HEK293 (cell line): ENCODE measurements at regions not wholly inside any gene's neighbourhood (a gene's known extent, or its start where the extent isn't known, plus 50 kb on each side); places are given as distances from the start of the nearest gene placed in this dataset.
A peak's percentile ranks its signal among the peaks of the same experiment; 100 is the strongest.

Source experiments
- CTCF ChIA-PET: fragments of 350-600 bp; formaldehyde crosslinking; extraction: SDS; loops from one replicate; lab custom pipeline; 2021; ENCODE audit warnings: antibody characterized with exemption; lab: Yijun Ruan, JAX
- POLR2A ChIA-PET: fragments of 300-600 bp; formaldehyde crosslinking; extraction: SDS; loops from one replicate; lab custom pipeline; 2020; ENCODE audit warnings: antibody characterized with exemption, inconsistent platforms; lab: Yijun Ruan, JAX
- H3K27ac ChIP-seq: fragments of 200-500 bp; sonication (Bioruptor generic); 2 replicates; pipeline ENCODE4 v1.5.1; 2014; ENCODE audit warnings: low read depth, low read length, control low read depth, inconsistent platforms; ENCODE audit errors: extremely low read depth
- H3K36me3 ChIP-seq, 2 experiments: fragments of 200-500 bp in 1 of 2; sonication (Bioruptor generic) in 1 of 2; 1 replicate in 1 of 2; 2 replicates in 1 of 2; pipeline ENCODE4 v1.5.1; 2014 to 2017; ENCODE audit warnings: inconsistent platforms in 2 of 2, low read length in 2 of 2; ENCODE audit not compliant: control insufficient read depth in 2 of 2, insufficient read depth in 1 of 2
- H3K4me1 ChIP-seq: fragments of 200-500 bp; sonication (Bioruptor generic); 2 replicates; pipeline ENCODE4 v1.5.1; 2014; ENCODE audit warnings: mild to moderate bottlenecking, low read length, inconsistent platforms; ENCODE audit not compliant: control insufficient read depth, insufficient read depth
- H3K4me3 ChIP-seq: 2 replicates; pipeline ENCODE4 v1.5.1; 2011; ENCODE audit warnings: low read depth, mild to moderate bottlenecking, control low read depth, low read length, moderate library complexity
- H3K9me3 ChIP-seq: fragments of 200-500 bp; sonication (Bioruptor generic); 2 replicates; pipeline ENCODE4 v1.5.1; 2014; ENCODE audit warnings: low read depth, low read length, inconsistent platforms; ENCODE audit not compliant: control insufficient read depth, insufficient read depth
- GFI1B ChIP-seq: fragments of 450-650 bp; formaldehyde crosslinking; IDR thresholded peaks from 2 replicates; pipeline ENCODE4 v1.5.1; 2016; ENCODE audit warnings: missing biosample characterization, missing genetic modification characterization
- PRDM6 ChIP-seq: fragments of 450-650 bp; formaldehyde crosslinking; IDR thresholded peaks from 2 replicates; pipeline ENCODE4 v1.5.1; 2017; ENCODE audit warnings: missing biosample characterization, missing genetic modification characterization
- RBAK ChIP-seq: fragments of 450-650 bp; formaldehyde crosslinking; IDR thresholded peaks from 2 replicates; pipeline ENCODE4 v1.5.1; 2016; ENCODE audit warnings: missing biosample characterization, missing genetic modification characterization
- REPIN1 ChIP-seq: fragments of 450-650 bp; formaldehyde crosslinking; IDR thresholded peaks from 2 replicates; pipeline ENCODE4 v1.5.1; 2017; ENCODE audit warnings: missing biosample characterization, missing genetic modification characterization, low read depth
- ZFP3 ChIP-seq: fragments of 450-650 bp; formaldehyde crosslinking; IDR thresholded peaks from 2 replicates; pipeline ENCODE4 v1.5.1; 2016; ENCODE audit warnings: low read depth, missing biosample characterization, missing genetic modification characterization
- ZIC2 ChIP-seq: fragments of 450-650 bp; formaldehyde crosslinking; IDR thresholded peaks from 2 replicates; pipeline ENCODE4 v1.5.1; 2016; ENCODE audit warnings: missing biosample characterization, missing genetic modification characterization
- ZNF121 ChIP-seq: fragments of 450-650 bp; formaldehyde crosslinking; IDR thresholded peaks from 2 replicates; pipeline ENCODE4 v1.5.1; 2016; ENCODE audit warnings: missing biosample characterization, missing genetic modification characterization
- ZNF132 ChIP-seq: fragments of 450-650 bp; formaldehyde crosslinking; IDR thresholded peaks from 2 replicates; pipeline ENCODE4 v1.5.1; 2017; ENCODE audit warnings: missing biosample characterization, missing genetic modification characterization, borderline replicate concordance
- ZNF157 ChIP-seq: fragments of 450-650 bp; formaldehyde crosslinking; IDR thresholded peaks from 2 replicates; pipeline ENCODE4 v1.5.1; 2016; ENCODE audit warnings: missing biosample characterization, missing genetic modification characterization
- ZNF169 ChIP-seq: fragments of 450-650 bp; formaldehyde crosslinking; IDR thresholded peaks from 2 replicates; pipeline ENCODE4 v1.5.1; 2016; ENCODE audit warnings: missing biosample characterization, missing genetic modification characterization
- ZNF2 ChIP-seq: fragments of 450-650 bp; formaldehyde crosslinking; IDR thresholded peaks from 2 replicates; pipeline ENCODE4 v1.5.1; 2016; ENCODE audit warnings: missing biosample characterization, missing genetic modification characterization
- ZNF274 ChIP-seq, 2 experiments: fragments of 200-500 bp in 1 of 2; fragments of 450-650 bp in 1 of 2; sonication (Bioruptor generic) in 1 of 2; formaldehyde crosslinking in 1 of 2; IDR thresholded peaks; 2 replicates each; pipeline versions ENCODE4 v1.5.1 to v1.6.1; 2014 to 2016; ENCODE audit warnings: borderline replicate concordance in 1 of 2, inconsistent platforms in 1 of 2, low read length in 1 of 2, missing biosample characterization in 1 of 2, missing genetic modification characterization in 1 of 2
- ZNF302 ChIP-seq: fragments of 450-650 bp; formaldehyde crosslinking; IDR thresholded peaks from 2 replicates; pipeline ENCODE4 v1.5.1; 2016; ENCODE audit warnings: missing biosample characterization, missing genetic modification characterization, low read depth
- ZNF473 ChIP-seq: fragments of 450-650 bp; formaldehyde crosslinking; IDR thresholded peaks from 2 replicates; pipeline ENCODE4 v1.5.1; 2017; ENCODE audit warnings: missing biosample characterization, missing genetic modification characterization
- ZNF48 ChIP-seq: fragments of 450-650 bp; formaldehyde crosslinking; IDR thresholded peaks from 2 replicates; pipeline ENCODE4 v1.5.1; 2016; ENCODE audit warnings: missing biosample characterization, missing genetic modification characterization
- ZNF510 ChIP-seq: fragments of 450-650 bp; formaldehyde crosslinking; IDR thresholded peaks from 2 replicates; pipeline ENCODE4 v1.5.1; 2018; ENCODE audit warnings: mild to moderate bottlenecking, missing genetic modification characterization, missing biosample characterization; ENCODE audit not compliant: insufficient replicate concordance
- ZNF521 ChIP-seq: fragments of 450-650 bp; formaldehyde crosslinking; IDR thresholded peaks from 2 replicates; pipeline ENCODE4 v1.5.1; 2017; ENCODE audit warnings: missing biosample characterization, mild to moderate bottlenecking, missing genetic modification characterization
- ZNF548 ChIP-seq: fragments of 450-650 bp; formaldehyde crosslinking; IDR thresholded peaks from 2 replicates; pipeline ENCODE4 v1.5.1; 2016; ENCODE audit warnings: missing biosample characterization, missing genetic modification characterization
- ZNF558 ChIP-seq: fragments of 450-650 bp; formaldehyde crosslinking; IDR thresholded peaks from 2 replicates; pipeline ENCODE4 v1.5.1; 2016; ENCODE audit warnings: missing biosample characterization, missing genetic modification characterization
- ZNF561 ChIP-seq: fragments of 450-650 bp; IDR thresholded peaks from 2 replicates; pipeline ENCODE4 v1.5.1; 2018; ENCODE audit warnings: missing biosample characterization, missing genetic modification characterization, borderline replicate concordance
- ZNF664 ChIP-seq: fragments of 450-650 bp; formaldehyde crosslinking; IDR thresholded peaks from 2 replicates; pipeline ENCODE4 v1.5.1; 2016; ENCODE audit warnings: missing biosample characterization, missing genetic modification characterization
- ZNF747 ChIP-seq: fragments of 450-650 bp; formaldehyde crosslinking; IDR thresholded peaks from 2 replicates; pipeline ENCODE4 v1.5.1; 2016; ENCODE audit warnings: missing biosample characterization, missing genetic modification characterization
- TF ChIP-seq, protein P1 (sequence below): fragments of 450-650 bp; formaldehyde crosslinking; IDR thresholded peaks from 2 replicates; pipeline ENCODE4 v1.5.1; 2017; ENCODE audit warnings: missing biosample characterization, mild to moderate bottlenecking, missing genetic modification characterization, moderate library complexity
- TF ChIP-seq, protein P2 (sequence below): fragments of 450-650 bp; formaldehyde crosslinking; IDR thresholded peaks from 2 replicates; pipeline ENCODE4 v1.5.1; 2016; ENCODE audit warnings: missing biosample characterization, missing genetic modification characterization

DNA sequence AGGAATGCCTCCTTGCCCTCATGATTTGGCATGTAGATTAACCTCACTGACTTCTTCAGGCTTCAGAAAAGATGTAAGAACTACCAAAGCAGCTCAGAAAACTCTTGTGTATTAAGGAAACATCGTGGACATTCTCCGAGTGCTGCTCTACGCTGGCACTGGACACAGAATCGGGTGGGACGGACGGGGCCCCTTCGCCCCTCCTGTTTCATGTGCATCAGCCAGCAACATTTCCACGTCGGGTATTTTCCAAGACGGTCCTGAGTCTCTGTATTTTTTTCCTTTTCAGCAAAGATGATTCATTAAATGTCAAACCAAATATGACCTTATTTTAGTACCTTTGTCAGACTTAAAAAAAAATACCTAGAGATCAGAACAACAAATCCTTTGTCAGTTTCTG is 583.6 kb downstream of the CCDC171 start:
- ChIA-PET POLR2A (no interaction called here), CTCF (interaction anchor here (0.5 to 1.3 kb wide), 3 partner anchors 95 to 339 kb away, joined by 3 to 5 read pairs (median 4); no protein-coding TSS in a partner anchor)
- Histone ChIP-seq H3K4me1 (no peaks in the 10 kb centered on the region), H3K4me3 (no peak overlapping the region), H3K27ac (no peak overlapping the region), H3K9me3 (no peaks in the 10 kb centered on the region), H3K36me3 (no peaks in the 10 kb centered on the region)
- TF ChIP-seq ZNF747 (no peak), ZNF2 (tag by site-specific recombination) (no peak), REPIN1 (tag by site-specific recombination) (no peak), ZNF473 (tag by site-specific recombination) (no peak), ZNF169 (tag by site-specific recombination) (no peak), PRDM6 (tag by site-specific recombination) (no peak), ZNF132 (no peak), ZNF664 (no peak), ZNF157 (tag by site-specific recombination) (no peak), ZFP3 (tag by site-specific recombination) (no peak), ZNF48 (tag by site-specific recombination) (no peak), GFI1B (tag by site-specific recombination) (no peak), ZNF274 (IDR thresholded peaks at IDR 0.05; ENCODE audit: low read length) (no peak), ZNF274 (tag by site-specific recombination; IDR thresholded peaks at IDR 0.05; ENCODE audit: borderline replicate concordance) (no peak), ZNF121 (tag by site-specific recombination) (no peak), ZNF510 (no peak), ZNF548 (no peak), RBAK (tag by site-specific recombination) (no peak)
- TF ChIP-seq, protein P1, sequence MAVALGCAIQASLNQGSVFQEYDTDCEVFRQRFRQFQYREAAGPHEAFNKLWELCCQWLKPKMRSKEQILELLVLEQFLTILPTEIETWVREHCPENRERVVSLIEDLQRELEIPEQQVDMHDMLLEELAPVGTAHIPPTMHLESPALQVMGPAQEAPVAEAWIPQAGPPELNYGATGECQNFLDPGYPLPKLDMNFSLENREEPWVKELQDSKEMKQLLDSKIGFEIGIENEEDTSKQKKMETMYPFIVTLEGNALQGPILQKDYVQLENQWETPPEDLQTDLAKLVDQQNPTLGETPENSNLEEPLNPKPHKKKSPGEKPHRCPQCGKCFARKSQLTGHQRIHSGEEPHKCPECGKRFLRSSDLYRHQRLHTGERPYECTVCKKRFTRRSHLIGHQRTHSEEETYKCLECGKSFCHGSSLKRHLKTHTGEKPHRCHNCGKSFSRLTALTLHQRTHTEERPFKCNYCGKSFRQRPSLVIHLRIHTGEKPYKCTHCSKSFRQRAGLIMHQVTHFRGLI (tag by site-specific recombination): no peak
- TF ChIP-seq, protein P2, sequence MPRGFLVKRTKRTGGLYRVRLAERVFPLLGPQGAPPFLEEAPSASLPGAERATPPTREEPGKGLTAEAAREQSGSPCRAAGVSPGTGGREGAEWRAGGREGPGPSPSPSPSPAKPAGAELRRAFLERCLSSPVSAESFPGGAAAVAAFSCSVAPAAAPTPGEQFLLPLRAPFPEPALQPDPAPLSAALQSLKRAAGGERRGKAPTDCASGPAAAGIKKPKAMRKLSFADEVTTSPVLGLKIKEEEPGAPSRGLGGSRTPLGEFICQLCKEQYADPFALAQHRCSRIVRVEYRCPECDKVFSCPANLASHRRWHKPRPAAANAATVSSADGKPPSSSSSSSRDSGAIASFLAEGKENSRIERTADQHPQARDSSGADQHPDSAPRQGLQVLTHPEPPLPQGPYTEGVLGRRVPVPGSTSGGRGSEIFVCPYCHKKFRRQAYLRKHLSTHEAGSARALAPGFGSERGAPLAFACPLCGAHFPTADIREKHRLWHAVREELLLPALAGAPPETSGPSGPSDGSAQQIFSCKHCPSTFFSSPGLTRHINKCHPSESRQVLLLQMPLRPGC (tag by site-specific recombination): no peak

- Histone ChIP-seq H3K9me3 (no peaks in the 10 kb centered on the region), H3K36me3 (no peaks in the 10 kb centered on the region), H3K27ac (no peak overlapping the region), H3K4me3 (no peak overlapping the region), H3K4me1 (no peaks in the 10 kb centered on the region)
- TF ChIP-seq ZNF558: no peak
- TF ChIP-seq ZIC2 (tag by site-specific recombination): peak; percentile 66
- TF ChIP-seq ZNF561 (tag by site-specific recombination): no peak
- no peak for TF ChIP-seq ZNF121 (tag by site-specific recombination)
- no peak for TF ChIP-seq ZNF302 (tag by site-specific recombination)
- TF ChIP-seq ZNF521 (tag by site-specific recombination): no peak
- CTCF ChIA-PET: interaction anchor here (0.5 to 2.6 kb wide), 5 partner anchors 13 to 339 kb away, joined by 3 to 11 read pairs (median 5); no protein-coding TSS in a partner anchor
- POLR2A ChIA-PET: no interaction called here
These were observed 584.1 kb downstream of the CCDC171 start for GRCh38 chr9:16136961-16137360.
